IMR-90 (cell line): ENCODE measurements at regions not wholly inside any gene's neighbourhood (a gene's known extent, or its start where the extent isn't known, plus 50 kb on each side); places are given as distances from the start of the nearest gene placed in this dataset.

Source experiments
- ATAC-seq: fragments of 200-7000 bp; cut with Tn5 transposase; 2 replicates; pipeline ENCODE4 v1.9.1; 2020; ENCODE audit warnings: low read depth, mild to moderate bottlenecking, moderate library complexity
- BruUV-seq: library from RNA; stranded (reverse); fragments of 400-500 nt; replicated peaks from 2 replicates; lab custom pipeline; 2021; lab: Mats Ljungman, UMichigan
- CTCF ChIA-PET: fragments of 300-600 bp; formaldehyde crosslinking; extraction: SDS; loops from one replicate; lab custom pipeline; 2021; ENCODE audit warnings: antibody characterized with exemption; lab: Yijun Ruan, JAX
- POLR2A ChIA-PET: fragments of 300-600 bp; sonication (Branson Sonifier 250); formaldehyde crosslinking; loops from one replicate; lab custom pipeline; 2022; ENCODE audit warnings: antibody characterized with exemption; ENCODE audit not compliant: unreplicated experiment; lab: Charles Lee
- DNase-seq: peaks from one replicate; pipeline ENCODE4 v3.0.0; 2013
- H2AFZ ChIP-seq: replicated peaks from 2 replicates; pipeline ENCODE3; 2013; ENCODE audit warnings: low read length, mild to moderate bottlenecking; ENCODE audit not compliant: poor library complexity
- H2AK5ac ChIP-seq: 2 replicates; pipeline ENCODE4 v1.6.1; 2013; ENCODE audit warnings: low read depth, low read length, inconsistent platforms
- H2AK9ac ChIP-seq: replicated peaks from 2 replicates; pipeline ENCODE3; 2013; ENCODE audit warnings: mild to moderate bottlenecking, low read depth, low read length, moderate library complexity; ENCODE audit not compliant: poor library complexity
- H2BK120ac ChIP-seq: 2 replicates; pipeline ENCODE4 v1.6.1; 2013; ENCODE audit warnings: low read depth, low read length, inconsistent platforms
- H2BK15ac ChIP-seq: 3 replicates; pipeline ENCODE4 v1.6.1; 2013; ENCODE audit warnings: low read depth, low read length, inconsistent platforms
- H2BK20ac ChIP-seq: 2 replicates; pipeline ENCODE4 v1.6.1; 2013; ENCODE audit warnings: low read depth, mild to moderate bottlenecking, inconsistent platforms, low read length, moderate library complexity
- H2BK5ac ChIP-seq: 2 replicates; pipeline ENCODE4 v1.6.1; 2013; ENCODE audit warnings: mild to moderate bottlenecking, low read depth, low read length, inconsistent platforms; ENCODE audit not compliant: poor library complexity, severe bottlenecking
- H3K14ac ChIP-seq: replicated peaks from 2 replicates; pipeline ENCODE4 v1.6.1; 2013; ENCODE audit warnings: low read depth, low read length, inconsistent platforms
- H3K18ac ChIP-seq: 2 replicates; pipeline ENCODE4 v1.6.1; 2013; ENCODE audit warnings: low read depth, low read length, control low read depth
- H3K23ac ChIP-seq: 2 replicates; pipeline ENCODE4 v1.6.1; 2013; ENCODE audit warnings: low read depth, low read length, inconsistent platforms
- H3K27ac ChIP-seq: 2 replicates; pipeline ENCODE4 v1.5.1; 2013; ENCODE audit warnings: mild to moderate bottlenecking, control low read depth, low read length; ENCODE audit not compliant: insufficient read depth
- H3K27me3 ChIP-seq: 2 replicates; pipeline ENCODE4 v1.6.1; 2013; ENCODE audit warnings: low read length; ENCODE audit not compliant: control insufficient read depth, insufficient read depth
- H3K36me3 ChIP-seq: 2 replicates; pipeline ENCODE4 v1.6.1; 2013; ENCODE audit warnings: low read length, mixed read lengths; ENCODE audit not compliant: control insufficient read depth, insufficient read depth
- H3K4ac ChIP-seq: 2 replicates; pipeline ENCODE4 v1.6.1; 2013; ENCODE audit warnings: low read depth, low read length, inconsistent platforms
- H3K4me1 ChIP-seq: 2 replicates; pipeline ENCODE4 v1.6.1; 2013; ENCODE audit warnings: low read length, mixed read lengths; ENCODE audit not compliant: control insufficient read depth, insufficient read depth
- H3K4me2 ChIP-seq: 2 replicates; pipeline ENCODE4 v1.6.1; 2013; ENCODE audit warnings: low read depth, mild to moderate bottlenecking, control low read depth, low read length, moderate library complexity
- H3K4me3 ChIP-seq: 2 replicates; pipeline ENCODE4 v1.5.1; 2013; ENCODE audit warnings: low read depth, mild to moderate bottlenecking, control low read depth, low read length, moderate library complexity; ENCODE audit not compliant: insufficient read depth
- H3K56ac ChIP-seq: 2 replicates; pipeline ENCODE4 v1.6.1; 2013; ENCODE audit warnings: low read length, inconsistent platforms; ENCODE audit not compliant: insufficient read depth; ENCODE audit errors: extremely low read depth
- H3K79me1 ChIP-seq, 2 experiments: 2 replicates each; pipeline ENCODE4 v1.6.1; 2013; ENCODE audit warnings: low read length in 2 of 2, inconsistent platforms in 1 of 2, low read depth in 1 of 2
- H3K9ac ChIP-seq: 2 replicates; pipeline ENCODE4 v1.6.1; 2013; ENCODE audit warnings: low read depth, low read length, control low read depth
- H3K9me1 ChIP-seq: 2 replicates; pipeline ENCODE4 v1.6.1; 2013; ENCODE audit warnings: low read length, inconsistent platforms; ENCODE audit not compliant: insufficient read depth
- H3K9me3 ChIP-seq: 2 replicates; pipeline ENCODE4 v1.6.1; 2013; ENCODE audit warnings: low read length; ENCODE audit not compliant: control insufficient read depth, insufficient read depth
- H4K20me1 ChIP-seq: 2 replicates; pipeline ENCODE4 v1.6.1; 2013; ENCODE audit warnings: low read length, inconsistent platforms; ENCODE audit not compliant: insufficient read depth
- H4K5ac ChIP-seq: 2 replicates; pipeline ENCODE4 v1.6.1; 2013; ENCODE audit warnings: mild to moderate bottlenecking, low read depth, low read length, control low read depth
- H4K8ac ChIP-seq, 2 experiments: 2 replicates each; pipeline ENCODE4 v1.6.1; 2013; ENCODE audit warnings: low read depth in 2 of 2, low read length in 2 of 2, control low read depth in 1 of 2, inconsistent platforms in 1 of 2
- H4K91ac ChIP-seq: 2 replicates; pipeline ENCODE4 v1.6.1; 2013; ENCODE audit warnings: low read depth, low read length, inconsistent platforms; ENCODE audit not compliant: insufficient read depth
- CHD1 ChIP-seq: IDR thresholded peaks from 2 replicates; pipeline ENCODE4 v1.6.1; 2012; ENCODE audit warnings: low read depth, low read length, improper control_type of control experiment
- RFX5 ChIP-seq: IDR thresholded peaks from 2 replicates; pipeline ENCODE4 v1.8.0; 2012; ENCODE audit warnings: low read depth, mild to moderate bottlenecking, low read length, moderate library complexity
- WGBS, 2 experiments: methylation state at CpG; one replicate each; pipeline versions ENCODE4 v1.1.5 to v1.1.7; 2013; ENCODE audit warnings: missing lambda C conversion rate in 2 of 2; ENCODE audit not compliant: insufficient read length in 1 of 2; ENCODE audit errors: extremely low coverage in 2 of 2; 5-methylcytosine and 5-hydroxymethylcytosine counted together
- dilution Hi-C: fragments of 300-500 bp; cut with HindIII; formaldehyde crosslinking; loops from one replicate; pipeline ENCODE4 v1.14.3; 2018; ENCODE audit warnings: low sequenced_read_pairs; ENCODE audit not compliant: unreplicated experiment
- in situ Hi-C: fragments of 300-500 bp; cut with MboI; formaldehyde crosslinking; loops from 3 replicates; pipeline ENCODE4 v1.14.3; 2019; ENCODE audit warnings: low sequenced_read_pairs, inconsistent platforms, mixed read lengths
- intact Hi-C: fragments of 100-400 bp; cut with micrococcal nuclease; formaldehyde crosslinking; loops from 2 replicates; pipeline ENCODE4 v1.10.0; 2022

DNA sequence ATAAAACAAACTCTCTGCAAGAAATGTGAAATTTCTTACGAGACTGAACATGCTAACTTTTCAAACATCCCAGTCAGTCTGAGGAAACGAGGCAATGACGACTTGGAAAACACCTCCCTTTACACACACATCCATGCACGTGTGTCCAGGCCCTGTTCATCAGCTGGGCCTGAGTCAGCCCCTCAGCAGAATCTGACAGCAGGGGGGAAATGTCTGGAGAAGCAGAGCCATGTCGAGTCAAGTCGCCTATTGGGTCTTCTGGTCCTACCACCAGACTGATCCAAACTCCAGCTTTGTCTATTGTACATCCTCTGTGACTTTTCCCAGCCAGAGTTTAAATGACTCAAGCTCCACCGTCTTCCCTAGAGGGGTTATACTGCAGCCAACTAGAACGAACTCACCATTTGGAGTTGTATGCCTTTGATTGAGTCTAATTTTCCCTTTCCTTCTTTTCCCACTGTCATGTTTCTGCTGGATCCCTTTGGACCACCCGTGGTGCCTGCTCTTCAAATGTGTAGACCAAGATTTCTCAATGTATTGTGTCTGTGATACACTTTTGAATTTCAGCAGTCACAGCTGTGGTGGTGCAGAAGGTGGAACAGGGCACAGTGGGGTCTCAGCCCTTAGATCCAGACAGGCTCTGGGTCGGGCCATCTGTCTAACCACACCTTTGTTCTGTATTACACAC, 254.0 kb downstream of the CDC5L start:
- ChIA-PET POLR2A (no interaction called here), CTCF (no interaction called here)
- 45% methylated on average over 2 of the region's 10 CpGs; no CpG with 5 or more reads in 1 of the 2 experiments for WGBS, 2 experiments
- no peaks in the 10 kb centered on the region for H4K20me1 ChIP-seq
- H3K79me1 ChIP-seq: no peaks in the 10 kb centered on the region
- H3K18ac ChIP-seq: no peak overlapping the region
- H3K4me3 ChIP-seq: no peak overlapping the region
- no peak overlapping the region for H2AK9ac ChIP-seq
- no peak overlapping the region for H2BK120ac ChIP-seq
- no peak overlapping the region for H3K9ac ChIP-seq
- no peak overlapping the region for H4K5ac ChIP-seq
- H4K91ac ChIP-seq: no peak overlapping the region
- 0 out of 2 replicates have a peak, but pooled peaks cover 3% of the 10 kb centered on the region for H3K9me3 ChIP-seq
- dilution Hi-C loops (no loop called here), in situ Hi-C loops (loop anchor here (10.0 kb wide), 2 partner anchors 167 to 1073 kb away; no protein-coding TSS in a partner anchor), intact Hi-C loops (no loop called here)
- H2BK20ac ChIP-seq: no peak overlapping the region
- no peak overlapping the region for H3K23ac ChIP-seq
- H2AK5ac ChIP-seq: no peak overlapping the region
- H2BK5ac ChIP-seq: no peak overlapping the region
- no peak overlapping the region for H3K27ac ChIP-seq
- no peak overlapping the region for H3K4me2 ChIP-seq
- no peak overlapping the region for H3K14ac ChIP-seq
- no peaks in the 10 kb centered on the region for H3K4me1 ChIP-seq
- H4K8ac ChIP-seq: no peak overlapping the region
- peaks cover 17% of the 10 kb centered on the region for H3K27me3 ChIP-seq
- TF ChIP-seq RFX5 (no peak), CHD1 (no peak)
- ATAC-seq: no peak
- no peak overlapping the region for H3K56ac ChIP-seq
- DNase-seq: no peak
- BruUV-seq: no TSS peak
- H2AFZ ChIP-seq: no peak overlapping the region
- H2BK15ac ChIP-seq: no peak overlapping the region
- no peak overlapping the region for H3K4ac ChIP-seq
- H3K36me3 ChIP-seq: no peaks in the 10 kb centered on the region
- H3K9me1 ChIP-seq: no peaks in the 10 kb centered on the region; the same call in 1 of the 2 replicates
